Nephron progenitor cell (in vitro differentiated cells): ENCODE measurements at regions not wholly inside any gene's neighbourhood (a gene's known extent, or its start where the extent isn't known, plus 50 kb on each side); places are given as distances from the start of the nearest gene placed in this dataset.
A peak's percentile ranks its signal among the peaks of the same experiment; 100 is the strongest.

Source experiments
- DNase-seq: peaks from one replicate; pipeline ENCODE4 v3.0.0; 2021
- H3K27ac Mint-ChIP-seq: 2 replicates; pipeline ENCODE4 v1.8.0; 2021; ENCODE audit warnings: mild to moderate bottlenecking, moderate library complexity, mixed read lengths
- H3K27me3 Mint-ChIP-seq: 2 replicates; pipeline ENCODE4 v1.8.0; 2021; ENCODE audit warnings: mild to moderate bottlenecking, low read depth, mixed read lengths; ENCODE audit not compliant: poor library complexity
- H3K36me3 Mint-ChIP-seq: 2 replicates; pipeline ENCODE4 v1.8.0; 2021; ENCODE audit warnings: low read depth, mixed read lengths
- H3K4me1 Mint-ChIP-seq: 2 replicates; pipeline ENCODE4 v1.8.0; 2021; ENCODE audit warnings: mixed read lengths
- H3K4me3 Mint-ChIP-seq: 2 replicates; pipeline ENCODE4 v1.8.0; 2021; ENCODE audit warnings: mild to moderate bottlenecking, moderate library complexity, mixed read lengths
- H3K9me3 Mint-ChIP-seq: 2 replicates; pipeline ENCODE4 v1.8.0; 2021; ENCODE audit warnings: mild to moderate bottlenecking, moderate library complexity, mixed read lengths
- TF ChIP-seq, protein P1 (sequence below): fragments of 200-600 bp; sonication (generic); IDR thresholded peaks from 2 replicates; pipeline ENCODE4 v1.5.0; 2021; ENCODE audit warnings: antibody characterized with exemption

DNA sequence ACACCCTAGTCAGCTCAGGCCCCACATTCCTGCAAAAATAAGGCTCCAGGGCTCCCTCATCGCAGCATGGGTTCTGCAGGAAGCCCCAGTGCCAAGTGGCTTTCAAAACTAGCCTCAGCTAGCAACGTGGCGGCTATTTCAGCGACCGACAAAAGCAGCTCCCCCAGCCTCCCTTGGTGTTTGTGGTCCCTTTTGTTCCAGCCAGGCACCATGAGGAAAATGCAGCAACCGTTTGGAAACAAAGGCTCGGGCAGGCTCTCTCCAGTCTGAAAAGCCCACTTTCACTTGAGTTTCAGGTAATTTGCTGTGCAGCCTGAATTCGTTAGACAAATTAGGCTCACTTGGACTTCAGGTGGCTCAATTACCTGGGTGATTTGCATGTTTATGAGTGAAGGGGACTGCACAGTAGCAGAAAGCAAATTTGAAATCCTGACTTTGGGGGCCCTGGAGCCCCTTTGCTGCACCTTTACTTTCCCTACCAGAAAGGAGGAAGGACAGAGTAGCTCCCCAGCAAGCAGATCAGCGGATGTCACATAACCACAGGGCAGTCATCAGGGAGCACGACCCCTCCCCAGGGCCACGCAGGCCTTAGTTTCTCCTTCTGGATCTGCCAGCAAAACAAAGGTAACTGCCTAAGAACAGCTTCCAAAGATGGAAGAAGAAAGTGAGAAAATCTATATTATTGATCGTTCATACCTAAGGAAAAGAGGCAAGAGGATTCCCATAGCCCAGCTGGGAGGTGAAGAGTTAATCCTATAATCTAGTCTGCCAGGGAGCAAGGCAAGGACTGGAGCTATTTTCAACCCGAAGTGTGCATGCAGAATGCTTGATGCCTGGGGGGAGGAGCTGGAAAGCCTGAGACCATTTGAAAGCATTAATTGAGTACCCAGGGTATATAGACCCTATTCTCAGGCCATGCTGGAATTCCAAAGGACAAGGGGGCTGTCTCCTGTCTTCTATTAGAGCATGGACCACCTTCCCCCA, 143.1 kb upstream of the SDK2 start:
- no peak overlapping the region for H3K27ac Mint-ChIP-seq
- no peak for DNase-seq
- peaks cover 60% of the 10 kb centered on the region for H3K4me1 Mint-ChIP-seq
- peak overlapping the region; percentile 30 for H3K4me3 Mint-ChIP-seq
- TF ChIP-seq, protein P1, sequence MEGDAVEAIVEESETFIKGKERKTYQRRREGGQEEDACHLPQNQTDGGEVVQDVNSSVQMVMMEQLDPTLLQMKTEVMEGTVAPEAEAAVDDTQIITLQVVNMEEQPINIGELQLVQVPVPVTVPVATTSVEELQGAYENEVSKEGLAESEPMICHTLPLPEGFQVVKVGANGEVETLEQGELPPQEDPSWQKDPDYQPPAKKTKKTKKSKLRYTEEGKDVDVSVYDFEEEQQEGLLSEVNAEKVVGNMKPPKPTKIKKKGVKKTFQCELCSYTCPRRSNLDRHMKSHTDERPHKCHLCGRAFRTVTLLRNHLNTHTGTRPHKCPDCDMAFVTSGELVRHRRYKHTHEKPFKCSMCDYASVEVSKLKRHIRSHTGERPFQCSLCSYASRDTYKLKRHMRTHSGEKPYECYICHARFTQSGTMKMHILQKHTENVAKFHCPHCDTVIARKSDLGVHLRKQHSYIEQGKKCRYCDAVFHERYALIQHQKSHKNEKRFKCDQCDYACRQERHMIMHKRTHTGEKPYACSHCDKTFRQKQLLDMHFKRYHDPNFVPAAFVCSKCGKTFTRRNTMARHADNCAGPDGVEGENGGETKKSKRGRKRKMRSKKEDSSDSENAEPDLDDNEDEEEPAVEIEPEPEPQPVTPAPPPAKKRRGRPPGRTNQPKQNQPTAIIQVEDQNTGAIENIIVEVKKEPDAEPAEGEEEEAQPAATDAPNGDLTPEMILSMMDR = no peak
- no peaks in the 10 kb centered on the region for H3K9me3 Mint-ChIP-seq
- no peaks in the 10 kb centered on the region for H3K36me3 Mint-ChIP-seq
- peaks cover 30% of the 10 kb centered on the region for H3K27me3 Mint-ChIP-seq

DNA sequence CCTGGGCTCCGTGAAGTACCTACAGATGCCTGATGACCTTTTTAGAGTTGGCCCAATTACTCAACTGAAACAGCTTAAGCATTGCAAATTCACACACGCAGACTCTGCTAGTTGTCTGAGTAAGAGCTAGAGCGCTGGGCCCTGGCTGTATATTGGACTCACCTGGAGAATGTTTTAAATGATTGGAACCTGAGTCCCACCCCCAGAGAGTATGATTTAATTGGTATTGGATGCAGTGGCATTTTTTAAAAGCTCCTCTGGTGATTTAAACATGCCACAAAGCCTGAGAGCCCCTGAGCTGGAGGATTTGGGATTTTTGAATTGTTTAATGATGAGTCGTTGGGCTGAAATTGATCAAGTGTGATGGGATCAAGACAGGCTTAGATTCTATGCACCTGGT, 143.9 kb upstream of the SDK2 start:
- Mint-ChIP-seq H3K27me3 (peaks cover 23% of the 10 kb centered on the region), H3K27ac (no peak overlapping the region), H3K4me3 (no peak overlapping the region), H3K9me3 (no peaks in the 10 kb centered on the region), H3K36me3 (no peaks in the 10 kb centered on the region), H3K4me1 (peaks cover 53% of the 10 kb centered on the region)
- no peak for DNase-seq
- TF ChIP-seq, protein P1 = no peak

DNA sequence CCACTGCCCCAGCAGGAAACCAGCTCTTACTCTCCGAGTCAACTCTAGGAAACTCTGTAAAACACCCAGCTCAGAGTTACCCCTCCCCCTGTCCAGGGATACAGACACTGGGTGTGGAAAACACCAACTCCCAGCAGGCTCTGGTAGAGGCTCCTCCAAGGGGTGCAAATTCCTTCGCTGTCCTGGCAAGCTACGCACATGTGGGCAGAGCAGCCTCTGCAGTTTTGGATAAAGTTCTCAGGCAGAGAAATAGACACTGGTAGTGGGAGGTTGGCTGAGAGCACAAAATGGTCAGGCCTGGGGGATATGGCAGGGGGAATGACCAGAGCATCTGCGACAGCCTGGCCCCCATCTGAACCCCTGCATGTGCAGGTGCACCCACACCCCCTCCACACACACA, 146.9 kb upstream of the SDK2 start:
- Mint-ChIP-seq H3K9me3 (no peaks in the 10 kb centered on the region), H3K36me3 (no peaks in the 10 kb centered on the region), H3K27me3 (peaks cover 20% of the 10 kb centered on the region), H3K4me3 (no peak overlapping the region), H3K27ac (no peak overlapping the region), H3K4me1 (peaks cover 36% of the 10 kb centered on the region)
- TF ChIP-seq, protein P1 = no peak
- DNase-seq = no peak

DNA sequence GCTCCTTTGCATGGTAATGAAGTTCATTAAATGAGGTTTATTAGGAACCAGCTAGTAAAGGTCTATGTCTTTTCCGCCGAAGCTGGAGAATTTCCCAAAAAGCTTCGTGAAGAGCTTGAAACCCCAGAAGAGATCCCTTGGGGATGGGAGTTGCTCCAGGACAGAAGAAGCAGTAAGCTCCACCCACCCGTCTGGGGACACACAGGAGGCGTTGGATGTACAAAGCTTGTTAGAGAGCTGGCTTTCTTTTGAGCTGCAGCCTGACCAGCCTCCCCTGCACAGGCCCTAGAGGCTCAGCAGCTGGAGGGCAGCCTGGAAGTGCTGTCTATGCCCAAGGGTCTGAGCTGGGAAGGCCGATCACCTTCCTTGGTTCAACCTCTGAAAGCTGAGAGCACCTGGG, 147.4 kb upstream of the SDK2 start:
- Mint-ChIP-seq H3K27me3 (peaks cover 21% of the 10 kb centered on the region), H3K4me3 (no peak overlapping the region), H3K27ac (no peak overlapping the region), H3K36me3 (no peaks in the 10 kb centered on the region), H3K9me3 (no peaks in the 10 kb centered on the region), H3K4me1 (peaks cover 31% of the 10 kb centered on the region)
- TF ChIP-seq, protein P1 = no peak
- no peak for DNase-seq

DNA sequence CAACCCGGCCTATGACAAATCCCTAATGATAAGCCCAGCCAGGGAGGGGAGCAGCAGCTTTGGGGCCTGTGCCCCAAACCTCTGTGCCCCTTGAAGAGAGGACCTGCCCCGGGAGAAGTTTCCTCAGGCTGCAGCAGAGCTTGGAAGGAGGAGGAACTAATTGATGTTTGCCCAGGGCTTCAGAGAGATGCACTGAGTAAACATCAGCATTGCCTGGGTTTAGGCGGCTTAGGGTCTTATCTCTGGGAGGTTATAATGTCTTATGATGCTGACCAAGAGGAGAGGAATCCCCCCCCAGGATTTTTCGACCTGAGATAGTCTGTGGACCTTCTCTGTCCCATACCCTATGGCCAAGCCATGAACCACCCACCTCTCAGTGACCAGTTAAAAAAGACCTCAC, 148.7 kb upstream of the SDK2 start:
- no peak overlapping the region for H3K4me3 Mint-ChIP-seq
- TF ChIP-seq, protein P1 = no peak
- peaks cover 17% of the 10 kb centered on the region for H3K4me1 Mint-ChIP-seq
- no peak for DNase-seq
- H3K27ac Mint-ChIP-seq = no peak overlapping the region
- peaks cover 20% of the 10 kb centered on the region for H3K27me3 Mint-ChIP-seq
- H3K9me3 Mint-ChIP-seq = no peaks in the 10 kb centered on the region
- H3K36me3 Mint-ChIP-seq = no peaks in the 10 kb centered on the region

DNA sequence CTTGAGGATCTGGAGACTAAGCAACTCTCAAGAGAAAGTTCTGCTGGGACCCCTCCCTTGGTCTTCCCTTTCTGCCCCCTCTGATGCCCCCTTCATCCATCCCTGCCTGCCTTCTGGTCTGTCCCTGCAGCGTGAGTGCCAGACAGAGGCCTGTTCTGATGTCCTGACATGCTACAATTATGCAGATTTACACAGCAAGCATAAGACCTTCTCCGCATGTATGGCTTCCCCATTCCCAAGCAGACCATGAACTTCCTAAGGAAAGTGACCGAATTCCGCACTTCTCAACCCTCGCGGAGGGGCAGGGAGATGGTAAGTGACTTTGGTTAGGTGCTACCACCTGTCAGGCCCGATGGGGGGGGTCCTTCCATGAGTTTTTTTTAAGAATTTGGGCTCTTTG, 150.1 kb upstream of the SDK2 start:
- Mint-ChIP-seq H3K27me3 (peaks cover 28% of the 10 kb centered on the region), H3K36me3 (no peaks in the 10 kb centered on the region), H3K9me3 (no peaks in the 10 kb centered on the region), H3K4me1 (peaks cover 12% of the 10 kb centered on the region), H3K27ac (no peak overlapping the region), H3K4me3 (no peak overlapping the region)
- TF ChIP-seq, protein P1 = no peak
- DNase-seq = no peak
